Glomerular visceral epithelial cell (primary cell): ENCODE measurements at regions not wholly inside any gene's neighbourhood (a gene's known extent, or its start where the extent isn't known, plus 50 kb on each side); places are given as distances from the start of the nearest gene placed in this dataset.

Experiments used
- DNase-seq: peaks from one replicate; pipeline ENCODE4 v3.0.0-alpha.2; 2016; ENCODE audit errors: extremely low spot score

DNA sequence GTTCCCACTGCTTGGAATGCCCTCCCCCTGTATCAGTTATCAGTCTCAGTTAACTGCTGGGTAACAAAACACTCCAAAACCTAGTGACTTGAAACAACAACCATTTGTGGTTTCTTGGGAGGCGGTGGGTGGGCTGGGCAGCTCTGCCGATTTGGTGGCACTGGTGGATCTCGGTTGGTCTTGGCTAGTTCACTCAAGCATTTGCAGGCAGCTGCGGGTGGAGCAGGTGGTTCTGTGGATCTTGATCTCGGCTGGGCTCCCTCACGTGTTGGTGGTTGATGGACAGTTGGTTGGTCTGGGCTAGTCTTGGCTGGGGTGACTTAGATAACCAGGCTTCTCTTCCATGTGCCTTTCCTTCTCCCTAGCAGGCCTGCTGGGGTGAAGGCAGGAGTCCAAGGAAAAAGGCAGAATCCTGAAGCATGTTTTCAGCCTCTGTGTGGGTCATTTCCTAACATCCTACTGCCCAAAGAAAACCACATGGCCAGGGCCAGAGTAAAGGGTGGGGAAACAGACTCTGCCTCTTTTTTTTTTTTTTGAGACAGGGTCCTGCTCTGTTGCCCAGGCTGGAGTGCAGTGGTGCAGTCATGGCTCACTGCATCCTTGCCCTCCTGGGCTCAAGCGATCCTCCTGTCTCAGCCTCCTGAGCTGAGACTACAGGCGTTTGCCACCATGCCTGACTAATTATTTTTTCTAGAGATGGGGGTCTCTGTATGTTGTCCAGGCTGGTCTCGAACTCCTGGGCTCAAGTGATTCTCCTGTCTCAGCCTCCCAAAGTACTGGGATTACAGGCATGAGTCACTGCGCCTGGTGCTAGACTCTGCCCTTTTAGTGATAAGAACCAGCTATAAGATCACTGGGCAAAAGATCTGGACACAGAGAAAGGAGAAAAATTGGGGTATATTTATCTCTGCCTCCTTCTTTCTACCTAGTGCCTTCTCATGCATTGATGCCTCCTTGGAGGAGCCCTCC, 183.7 kb downstream of the RGS3 start:
- no peak for DNase-seq

DNA sequence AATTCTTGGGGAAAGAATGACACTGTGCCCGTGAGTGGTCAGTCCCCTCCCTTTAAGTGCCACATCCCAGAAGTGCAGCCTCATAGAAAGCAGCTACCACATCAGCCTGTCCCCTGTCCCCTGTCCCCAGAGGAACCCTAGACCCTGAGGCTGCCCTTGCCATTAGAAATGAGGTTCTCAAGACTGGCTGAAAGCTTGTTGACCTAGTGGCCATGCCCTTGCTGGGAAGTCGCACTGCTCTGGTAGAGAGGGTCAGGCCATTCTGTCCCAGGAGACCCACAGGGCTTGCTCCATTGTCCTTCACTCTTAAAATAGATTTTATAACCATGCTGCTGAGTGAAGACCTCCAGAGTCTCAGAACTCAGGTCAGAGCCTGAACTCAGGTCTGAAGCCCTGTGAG, 184.5 kb downstream of the RGS3 start:
- DNase-seq: no peak

DNA sequence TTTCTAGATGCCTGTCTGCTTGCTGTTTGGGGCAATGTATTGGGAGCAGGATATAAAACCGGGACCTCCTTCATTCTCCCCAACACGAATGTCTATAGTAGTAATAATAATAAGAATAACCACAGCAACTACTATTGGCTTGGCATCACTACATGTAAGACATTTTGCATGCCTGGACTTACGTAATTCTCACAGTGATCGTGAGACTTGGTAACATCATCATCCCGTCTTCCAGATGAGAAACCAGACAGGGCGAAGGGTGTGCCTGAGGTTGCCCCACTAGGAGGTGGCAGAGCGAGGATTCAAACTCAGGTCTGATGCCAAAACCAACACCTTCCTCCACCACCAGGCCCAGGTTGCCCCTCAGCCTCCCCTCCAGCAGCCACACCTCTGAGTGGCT, 185.1 kb downstream of the RGS3 start:
- DNase-seq: no peak

DNA sequence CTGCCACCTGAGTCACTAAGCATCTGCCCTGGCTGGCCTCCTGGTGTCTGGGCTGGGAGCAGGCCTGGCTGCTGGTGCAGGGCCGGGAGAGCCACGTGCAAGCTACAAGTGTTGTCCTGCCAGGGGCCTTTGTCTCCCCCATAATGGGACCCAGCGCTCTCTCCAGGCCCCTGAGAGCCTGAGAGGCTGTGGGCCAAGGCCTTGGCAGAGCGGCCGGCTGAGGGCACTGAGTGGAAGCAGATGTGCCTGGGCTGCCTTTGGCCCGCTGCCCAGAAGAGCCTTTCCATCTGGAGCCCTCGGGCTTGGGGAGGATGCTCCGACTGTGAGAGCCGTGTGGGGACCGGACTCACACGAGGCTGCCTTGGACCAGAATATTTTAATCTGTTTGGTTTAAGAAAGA, 185.5 kb downstream of the RGS3 start:
- no peak for DNase-seq

DNA sequence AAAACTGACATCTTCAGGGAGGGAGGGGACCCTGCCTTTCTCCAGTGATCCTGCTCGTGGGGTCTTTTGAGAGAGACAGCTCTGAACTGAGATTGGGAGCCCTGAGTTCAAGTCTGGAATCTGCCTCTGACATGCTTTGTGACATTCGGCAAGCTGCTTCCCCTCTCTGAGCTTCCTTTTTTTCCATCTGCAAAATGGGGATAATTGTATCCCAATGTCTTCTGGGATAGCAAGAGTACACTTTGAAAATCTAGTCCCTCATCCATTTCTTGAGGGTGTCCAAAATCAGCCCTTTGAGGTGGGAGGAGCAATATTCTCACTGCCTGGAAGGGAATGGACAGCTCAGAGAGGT, 186.3 kb downstream of the RGS3 start:
- no peak for DNase-seq

DNA sequence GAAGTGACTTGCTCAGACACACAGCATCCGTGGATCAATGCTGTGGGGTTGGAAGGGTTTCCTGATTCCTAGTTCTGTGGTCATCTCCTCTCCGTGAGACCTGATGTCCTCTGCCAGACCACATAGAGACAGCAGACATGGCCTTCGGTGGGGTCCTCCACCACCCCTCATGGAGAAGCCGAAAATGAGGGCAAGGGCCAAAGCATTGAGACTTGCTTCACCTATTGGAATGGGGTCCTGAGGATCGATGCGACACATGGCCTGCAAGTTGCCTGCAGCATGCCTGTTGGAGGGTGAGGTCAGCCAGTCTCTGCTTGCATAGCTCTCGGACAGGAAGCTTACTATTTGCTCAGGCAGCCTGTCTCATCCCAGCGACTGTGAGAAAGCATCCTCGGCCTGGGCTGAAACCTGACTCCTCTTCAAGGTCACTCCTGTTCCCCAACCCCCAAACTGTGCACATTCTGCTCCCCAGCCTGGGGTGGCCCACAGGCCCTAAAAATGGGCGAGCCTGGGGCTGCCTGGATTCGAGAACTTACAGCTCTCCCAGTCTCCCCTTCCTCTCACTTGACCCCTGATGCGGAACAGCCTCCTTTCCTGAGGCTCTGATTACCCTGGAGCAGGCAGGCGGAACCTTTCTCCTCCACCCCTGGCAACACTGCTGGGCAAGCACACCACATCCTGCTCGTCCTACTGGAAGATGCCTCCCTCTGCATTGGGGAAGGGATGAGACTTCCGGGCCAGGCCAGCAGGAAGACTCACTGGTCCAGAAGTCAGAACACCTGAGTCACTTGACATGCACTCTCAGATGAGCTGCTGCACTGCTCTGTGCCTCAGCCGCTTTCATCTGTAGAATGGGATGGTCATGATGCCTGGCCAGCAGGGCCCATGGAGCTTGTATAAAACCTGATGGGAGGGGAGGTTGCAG, 186.9 kb downstream of the RGS3 start:
- peak; percentile 90 for DNase-seq

DNA sequence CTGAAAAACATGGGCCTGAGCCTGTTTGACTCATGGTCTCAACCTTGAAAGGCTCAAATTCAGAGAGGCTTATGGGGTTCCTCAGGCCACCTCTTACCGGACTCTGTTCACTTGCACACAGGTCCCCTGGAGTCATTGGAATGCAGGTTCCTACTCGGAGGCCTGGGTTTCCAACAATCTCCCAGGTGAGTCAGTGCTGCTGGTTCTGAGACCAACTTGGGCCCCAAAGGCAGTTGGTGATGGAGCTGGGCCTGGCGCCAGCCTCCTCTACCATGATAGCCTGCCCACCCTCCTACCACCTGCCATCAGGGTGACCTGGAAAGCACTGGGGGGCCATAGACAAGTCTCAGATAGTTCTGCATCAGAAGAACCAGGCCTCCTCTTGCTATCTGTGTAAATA, 188.4 kb downstream of the RGS3 start:
- DNase-seq: no peak

DNA sequence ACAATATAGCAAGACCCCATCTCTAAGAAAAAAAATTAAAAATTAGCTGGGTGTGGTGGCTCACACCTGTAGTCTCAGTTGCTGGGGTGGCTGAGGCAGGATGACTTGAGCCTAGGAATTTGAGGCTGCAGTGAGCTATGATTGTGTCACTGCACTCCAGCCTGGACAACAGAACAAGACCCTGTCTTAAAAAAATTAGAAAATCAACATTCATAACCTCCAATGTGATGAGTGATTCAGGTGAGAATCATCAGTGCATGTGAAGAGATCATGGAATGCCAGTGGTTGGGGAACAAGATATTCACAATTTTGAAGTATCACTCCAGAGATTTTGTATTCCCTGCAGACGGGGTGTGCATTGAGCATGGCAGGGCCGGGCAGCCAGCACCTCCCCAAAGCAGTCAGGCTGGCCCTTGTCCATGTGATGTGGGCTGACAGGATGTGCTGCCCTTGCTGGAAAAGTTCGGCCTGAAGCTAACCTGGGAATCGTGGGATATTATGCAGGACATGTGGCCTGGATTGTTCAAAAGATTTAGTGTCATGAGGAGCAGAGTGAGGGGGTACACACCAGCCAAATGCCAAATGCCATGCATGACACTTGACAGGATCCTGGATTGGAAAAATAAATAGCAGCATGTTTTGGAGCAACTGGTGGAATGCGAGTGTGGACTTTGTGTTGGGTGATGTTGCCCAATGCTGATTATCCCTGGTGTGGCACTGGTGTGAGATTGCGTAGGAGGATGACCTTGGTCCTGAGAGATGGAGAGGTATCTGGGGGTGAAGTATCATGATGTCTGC, 189.0 kb downstream of the RGS3 start:
- no peak for DNase-seq

DNA sequence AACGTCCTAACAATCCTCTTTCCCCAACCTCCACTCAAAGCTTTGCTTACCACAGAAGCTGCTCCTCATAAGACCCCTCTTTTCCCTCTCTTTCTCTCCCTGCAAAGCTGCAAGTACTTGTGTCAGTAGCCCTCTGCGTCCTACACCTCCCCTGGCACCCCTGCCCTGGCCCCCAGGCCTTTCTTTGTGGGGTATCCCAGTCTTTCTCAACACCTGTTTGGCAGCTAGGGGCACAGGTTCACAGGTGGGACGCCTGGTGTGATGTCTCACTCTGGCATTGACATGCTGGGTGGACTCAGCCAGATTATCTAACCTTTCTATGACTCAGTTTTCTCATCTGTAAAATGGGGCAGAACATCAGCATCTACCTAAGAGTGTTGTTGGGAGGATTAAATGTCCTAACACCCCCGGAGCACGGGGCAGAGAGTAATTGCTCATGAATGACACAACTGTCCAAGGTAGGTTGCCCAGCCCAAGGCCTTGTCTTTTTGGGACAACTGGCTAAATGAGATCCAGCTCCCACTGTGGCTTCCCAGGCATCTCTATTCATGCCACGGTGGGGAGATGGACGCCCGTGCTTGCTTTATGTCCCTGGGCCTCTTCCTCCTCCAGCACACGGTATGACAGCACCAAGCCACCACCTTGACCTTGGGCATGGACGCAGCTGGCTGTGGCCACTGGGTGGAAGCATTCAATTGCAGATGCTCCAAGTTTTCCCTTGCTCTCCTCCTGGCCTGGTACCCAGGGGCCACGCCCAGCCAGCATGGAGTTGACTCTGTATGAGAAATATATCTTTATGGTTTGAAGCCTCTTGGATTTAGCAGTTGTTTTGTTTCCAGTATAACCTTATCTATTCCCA, 190.4 kb downstream of the RGS3 start:
- DNase-seq: no peak

DNA sequence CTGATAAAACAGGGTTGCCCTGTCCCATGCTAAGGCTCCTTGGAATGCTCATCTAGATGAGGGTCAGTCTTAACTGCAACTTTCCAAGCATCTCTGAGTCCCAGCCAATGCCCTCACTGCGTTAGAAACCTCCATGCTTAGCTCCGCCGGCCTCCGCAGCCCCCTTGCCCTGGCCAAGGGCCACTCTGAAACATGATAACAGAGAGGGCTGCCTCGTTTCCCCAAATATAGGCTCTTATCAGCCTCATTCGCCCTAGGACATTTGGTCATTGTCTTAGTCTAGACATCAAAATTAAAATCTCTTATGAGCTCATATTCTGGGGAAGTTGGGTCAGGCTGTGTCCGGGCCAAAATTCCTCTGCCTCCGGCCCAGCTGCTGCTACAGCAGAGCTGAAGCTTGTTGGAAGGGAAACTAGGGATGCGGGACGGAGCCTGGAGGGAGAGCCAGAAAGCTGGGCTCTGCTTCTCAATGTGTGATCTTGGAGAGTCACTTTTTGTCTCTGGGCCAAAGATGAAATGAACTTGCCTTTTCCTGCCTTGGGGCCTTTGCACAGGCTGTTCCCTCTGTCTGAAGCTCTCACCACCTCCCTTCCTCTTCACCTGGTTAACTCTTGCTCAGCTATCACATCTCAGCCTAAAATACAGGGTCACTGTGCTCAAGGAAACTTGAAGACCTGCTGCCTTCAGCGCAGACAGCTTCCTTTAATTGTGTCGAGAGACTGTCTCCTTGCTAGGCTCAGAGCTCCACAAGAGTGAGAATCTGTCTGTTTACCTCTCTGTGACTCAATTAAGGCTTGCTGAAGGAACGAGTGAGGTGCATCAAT, 191.3 kb downstream of the RGS3 start:
- no peak for DNase-seq

DNA sequence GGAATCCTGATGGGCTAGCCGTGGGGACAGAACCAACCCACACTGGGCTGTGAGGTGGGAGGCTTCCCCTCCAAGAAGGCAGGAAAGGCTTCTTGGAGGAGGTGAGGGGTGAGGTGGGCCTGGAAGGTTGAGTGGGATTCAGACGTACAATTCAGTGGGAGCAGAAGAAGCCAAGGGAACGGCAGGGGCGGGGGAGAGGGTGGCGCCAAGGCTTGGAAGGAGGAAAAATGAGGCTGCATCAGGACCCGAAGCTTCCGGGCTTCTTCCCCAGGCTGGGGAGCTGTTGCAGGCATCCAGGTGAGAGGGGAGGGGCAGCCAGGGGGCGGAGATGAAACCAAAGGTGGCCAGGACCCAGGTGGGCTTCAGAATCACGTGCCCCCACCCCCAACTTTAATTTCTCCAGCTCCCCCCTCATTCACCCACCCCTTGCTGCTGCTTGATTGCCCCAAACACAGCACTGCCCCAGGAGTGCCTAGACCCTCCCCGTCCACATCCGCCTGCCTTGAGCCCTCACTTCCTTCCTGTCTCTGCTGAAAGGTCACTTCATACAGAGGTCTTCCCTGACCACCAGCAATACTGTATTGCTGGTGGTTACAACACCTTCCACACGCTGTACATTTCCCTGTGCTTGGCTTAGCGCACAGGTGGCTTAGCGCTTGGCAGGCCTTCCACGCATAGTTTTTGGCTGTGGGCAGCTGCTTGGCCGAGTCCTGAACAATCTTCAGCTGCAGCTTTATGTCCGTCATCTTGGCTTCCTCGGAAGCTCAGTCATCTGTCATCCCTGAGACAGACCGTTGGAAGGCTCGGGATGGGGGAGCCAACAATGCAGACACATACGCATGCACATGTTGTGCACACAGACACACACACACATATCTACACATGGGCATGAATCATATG, 193.5 kb downstream of the RGS3 start:
- no peak for DNase-seq

DNA sequence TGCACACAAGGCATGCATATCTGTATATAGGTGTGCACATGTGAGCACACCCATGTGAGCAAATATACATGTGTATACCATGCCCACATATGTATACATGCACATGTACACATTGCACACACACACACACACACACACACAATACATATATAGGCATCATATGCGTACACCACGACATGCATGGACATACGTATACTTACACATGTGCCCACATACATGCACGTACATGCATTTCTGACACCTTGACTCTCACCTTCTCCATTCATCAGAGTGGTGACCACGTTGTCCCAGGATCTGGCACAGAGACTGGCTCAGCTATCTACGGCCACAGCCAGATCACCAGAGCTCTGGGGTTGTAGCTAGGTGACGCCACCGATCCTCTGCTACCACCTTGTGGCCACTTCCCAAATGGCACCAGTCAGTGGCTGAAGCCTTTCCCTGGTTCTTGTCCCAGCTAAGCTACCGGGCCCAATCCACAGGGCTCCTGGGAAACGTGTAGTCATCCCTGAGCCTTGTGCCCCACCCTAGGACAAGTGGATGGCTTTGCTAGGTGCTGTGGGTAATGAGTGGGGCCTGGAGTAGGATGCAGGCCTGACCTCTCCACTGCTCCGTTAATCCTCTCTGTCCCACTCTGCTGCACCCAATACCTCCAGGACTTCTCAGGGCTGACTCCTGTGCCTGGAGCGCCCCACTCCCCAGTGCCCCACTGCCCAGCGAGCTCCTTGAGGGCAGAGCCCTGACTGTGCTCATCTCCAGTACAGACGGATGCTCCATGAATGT, 194.4 kb downstream of the RGS3 start:
- DNase-seq: peak; percentile 87

DNA sequence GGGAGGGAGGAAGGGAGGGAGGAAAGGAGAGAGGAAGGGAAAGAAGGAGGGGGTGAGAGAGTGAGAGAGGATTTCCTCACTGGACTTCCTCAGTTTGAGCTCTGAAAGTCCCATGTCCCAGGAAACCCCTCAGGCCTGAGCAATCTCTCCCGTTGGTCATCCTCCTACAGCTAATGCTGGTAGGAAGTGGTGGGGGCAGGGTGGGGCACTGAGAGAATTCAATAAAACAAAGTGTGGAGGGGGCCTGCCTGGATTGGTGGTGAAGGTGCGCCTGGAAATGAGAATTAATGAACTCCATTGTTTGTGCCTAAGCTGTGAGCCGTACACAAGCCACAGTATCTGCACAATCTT, 195.0 kb downstream of the RGS3 start:
- DNase-seq: no peak

DNA sequence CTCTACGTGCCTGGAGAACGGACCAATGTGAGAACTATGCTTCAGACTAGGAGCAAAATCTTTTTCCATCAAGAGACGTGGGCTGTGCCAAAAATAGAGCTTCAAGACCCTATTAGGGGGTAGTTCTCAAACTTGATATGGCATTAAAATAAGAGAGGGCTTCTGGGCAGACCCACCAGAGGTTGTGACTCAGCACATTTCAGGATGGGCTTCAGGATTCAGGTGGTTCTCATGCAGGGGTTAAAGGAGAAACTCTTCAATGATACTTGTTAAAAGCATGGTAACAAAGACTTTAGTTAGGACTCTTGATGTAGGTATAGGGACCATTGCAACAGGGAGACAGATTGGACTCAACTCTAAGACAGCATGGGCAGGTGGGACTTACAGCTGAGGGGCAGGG, 195.5 kb downstream of the RGS3 start:
- no peak for DNase-seq

DNA sequence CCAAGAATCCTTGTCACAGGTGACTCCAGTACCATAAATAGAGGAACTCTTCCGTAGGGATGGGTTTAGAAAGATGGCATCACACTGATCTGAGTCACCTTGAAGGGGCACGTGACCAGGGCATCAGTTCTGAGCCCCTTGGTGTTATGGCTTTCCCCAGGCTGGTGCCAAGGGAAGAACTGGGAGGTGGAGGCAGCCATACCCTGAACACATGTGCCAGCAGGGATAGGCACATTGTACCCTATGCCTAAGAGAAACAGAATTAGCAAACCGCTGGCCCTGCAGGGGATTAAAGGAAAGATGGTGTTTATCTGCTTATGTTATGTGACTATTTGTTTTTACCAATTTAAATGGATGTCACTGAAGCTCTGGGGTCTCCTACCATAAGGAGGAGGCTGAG, 196.2 kb downstream of the RGS3 start:
- DNase-seq: no peak

DNA sequence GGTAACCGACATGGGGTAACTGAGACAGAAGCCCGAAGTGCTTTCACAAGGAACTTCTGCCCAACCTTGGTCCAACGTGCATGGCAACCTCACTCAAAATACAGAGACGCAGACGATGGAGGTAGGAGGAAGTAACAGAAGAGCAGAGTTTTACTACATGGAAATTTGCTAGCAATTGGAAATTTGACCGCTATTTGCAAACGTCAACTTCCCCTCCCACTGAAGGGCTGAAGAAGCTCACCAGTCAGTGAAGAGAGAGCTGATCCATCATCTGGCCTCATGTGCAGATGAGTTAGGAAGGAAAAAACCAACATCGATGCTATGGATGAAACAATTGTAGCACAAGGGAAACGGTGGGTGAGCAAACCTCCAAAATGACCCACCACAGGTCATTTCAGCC, 196.7 kb downstream of the RGS3 start:
- DNase-seq: no peak

DNA sequence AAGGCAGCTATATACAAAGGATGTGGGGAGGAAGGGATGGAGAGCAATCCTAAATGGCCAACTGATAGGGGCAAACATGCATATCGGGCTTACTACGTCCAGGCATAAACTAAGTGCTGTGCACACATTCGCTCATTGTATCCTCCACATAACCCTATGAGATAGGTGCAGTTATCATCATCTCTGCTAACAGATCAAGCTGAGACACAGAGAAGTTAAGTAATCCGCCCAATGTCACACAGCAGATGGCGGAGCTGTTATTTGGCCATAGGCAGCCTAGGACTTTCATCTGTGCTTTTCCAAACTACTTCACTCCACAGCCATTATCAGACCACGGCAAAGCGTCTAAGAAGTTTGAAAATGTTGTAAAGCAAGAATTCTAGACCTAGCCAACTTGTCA, 197.5 kb downstream of the RGS3 start:
- DNase-seq: no peak

DNA sequence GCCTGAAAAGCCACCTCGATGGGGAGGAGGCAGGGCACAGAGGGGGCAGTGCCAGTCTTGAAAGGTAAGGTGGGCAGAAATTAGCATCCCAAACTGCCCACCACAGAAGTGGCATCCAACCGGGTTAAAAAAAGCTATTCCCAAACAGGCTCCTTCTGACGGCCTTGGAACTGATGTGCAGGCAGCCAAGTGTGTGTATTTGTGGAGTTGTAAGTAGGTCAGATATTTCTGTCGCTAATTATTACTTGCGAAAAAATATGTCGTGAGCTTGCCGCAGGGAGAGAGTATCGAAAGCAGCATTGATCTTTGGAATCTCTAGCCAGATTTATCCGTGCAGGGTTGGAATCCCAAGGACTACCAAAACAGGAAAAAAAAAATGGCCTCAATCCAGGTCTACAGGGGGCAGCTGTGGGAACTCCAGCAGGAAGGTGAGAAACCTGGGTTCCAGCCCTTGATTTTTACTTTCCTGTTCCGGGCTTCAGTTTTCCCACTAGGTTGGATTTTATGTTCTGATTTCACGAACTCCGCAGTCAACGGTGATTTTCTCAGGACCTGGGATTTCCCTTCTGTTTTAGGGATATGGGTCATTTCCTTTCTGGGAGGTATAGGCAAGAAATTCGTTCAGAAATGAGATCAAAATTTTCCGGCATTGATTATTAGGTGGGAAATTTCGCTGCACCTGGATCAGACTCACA, 200.8 kb downstream of the RGS3 start:
- DNase-seq: no peak
